T-helper 2 cell (primary cell): ENCODE measurements at regions not wholly inside any gene's neighbourhood (a gene's known extent, or its start where the extent isn't known, plus 50 kb on each side); places are given as distances from the start of the nearest gene placed in this dataset.
A peak's percentile ranks its signal among the peaks of the same experiment; 100 is the strongest.

ENCODE experiments used
- DNase-seq, 5 experiments: peaks; one replicate each; pipeline versions ENCODE4 v3.0.0 to v3.0.0-alpha.2; 2012 to 2022

DNA sequence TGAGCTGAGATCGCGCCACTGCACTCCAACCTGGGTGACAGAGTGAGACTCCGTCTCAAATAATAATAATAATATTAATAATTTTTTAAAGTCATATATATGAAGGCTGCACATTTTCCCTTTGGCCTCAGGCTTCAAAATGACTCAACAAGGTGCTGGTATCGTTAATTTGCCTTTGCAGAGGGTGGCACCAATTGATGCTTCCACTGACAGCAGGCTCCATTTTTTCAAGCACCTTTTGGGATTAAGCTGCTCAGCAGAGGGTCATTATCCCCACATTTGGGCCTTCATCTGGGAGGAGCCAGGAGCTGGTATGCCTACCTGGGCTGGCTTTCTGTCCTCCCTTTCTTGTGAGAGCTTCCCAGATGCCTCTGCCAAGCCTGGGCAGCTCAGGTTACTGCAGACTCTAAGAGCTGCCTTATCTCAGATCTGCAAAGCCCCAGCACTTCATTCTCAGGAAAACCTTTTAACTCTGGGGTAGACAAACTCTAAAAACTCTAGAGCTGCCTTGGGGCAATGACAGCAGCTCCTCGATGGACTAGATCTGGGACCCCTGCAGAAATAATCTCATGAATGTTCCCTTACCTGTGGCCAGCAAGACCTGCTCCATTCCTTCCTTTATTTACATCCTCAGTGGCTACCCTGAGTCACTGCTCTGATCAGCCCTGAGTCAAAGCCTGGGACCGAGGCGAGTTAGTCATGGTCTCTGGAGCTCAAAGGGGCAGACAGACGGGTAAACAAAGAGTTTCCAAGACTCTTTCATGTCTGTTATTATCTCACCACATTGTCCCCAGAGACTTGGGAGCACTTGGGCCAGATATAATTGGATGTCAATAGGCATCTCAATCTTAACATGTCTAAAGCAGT is 80.0 kb upstream of the EYA2 start:
- no peak for DNase-seq

DNA sequence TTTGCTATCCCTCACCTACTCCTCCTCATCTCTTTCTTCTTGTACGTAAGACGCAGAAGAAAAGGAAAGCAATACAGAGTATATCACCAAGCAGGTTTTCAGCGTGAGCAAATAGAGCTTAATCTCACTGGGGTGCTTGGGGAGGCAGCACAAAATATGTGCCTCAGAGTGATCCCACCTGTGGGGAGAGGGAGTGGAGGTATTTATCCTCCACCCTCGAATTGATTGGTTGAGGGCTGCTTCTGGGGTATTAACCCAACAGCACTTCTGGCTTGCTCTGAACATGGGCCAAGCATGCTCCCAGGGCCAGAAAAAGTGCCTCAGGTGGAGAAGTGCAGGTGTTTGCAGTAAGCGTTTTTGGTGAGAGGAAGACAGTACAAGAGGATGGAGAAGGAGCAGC is 78.5 kb upstream of the EYA2 start:
- DNase-seq = no peak

- DNase-seq = no peak
Observed at GRCh38 chr20:46816886-46817638, 77.6 kb upstream of the EYA2 start.

DNA sequence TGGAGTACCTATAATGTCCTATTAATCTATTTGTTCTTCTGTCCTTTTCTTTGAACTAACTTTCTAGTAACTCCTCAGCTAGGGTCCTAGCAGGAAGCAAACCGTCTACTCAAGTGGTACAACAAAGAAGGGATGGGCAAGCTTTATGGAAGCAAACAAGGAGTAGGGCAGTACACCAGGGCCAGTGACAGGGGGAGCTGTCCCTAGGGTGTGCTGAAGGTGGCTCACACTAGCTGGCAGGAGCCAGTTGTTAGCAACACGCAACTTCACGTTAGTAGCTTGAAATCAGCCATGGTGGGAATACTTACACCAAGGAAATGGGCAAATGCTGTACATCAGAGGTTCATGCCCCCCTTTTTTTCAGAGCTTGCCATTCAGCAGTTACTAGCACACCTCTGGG is 74.0 kb upstream of the EYA2 start:
- peak in 1 of 5 experiments; percentile 5 for DNase-seq

DNA sequence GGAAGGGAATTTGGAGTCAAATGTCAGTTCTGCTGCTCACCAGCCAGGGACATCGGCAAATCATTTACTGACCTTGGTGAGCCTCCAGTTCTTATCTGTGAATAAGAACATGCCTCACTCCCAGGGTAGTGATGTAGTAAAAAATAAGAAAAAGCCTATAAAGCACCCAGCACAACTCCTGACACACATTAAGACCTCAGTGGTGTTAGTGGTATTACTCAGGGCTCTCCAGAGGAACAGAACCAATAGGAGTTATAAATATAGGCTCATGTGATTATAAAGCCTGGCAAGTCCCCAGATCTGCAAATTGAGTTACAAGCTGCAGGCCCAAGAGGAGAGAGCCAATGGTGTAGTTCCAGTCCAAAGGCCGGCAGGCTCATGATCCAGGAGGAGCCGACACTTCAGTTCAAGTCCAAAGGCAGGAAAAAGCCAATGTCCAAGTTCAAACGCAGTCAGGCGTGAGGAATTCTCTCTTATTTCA is 71.3 kb upstream of the EYA2 start:
- DNase-seq = no peak

DNA sequence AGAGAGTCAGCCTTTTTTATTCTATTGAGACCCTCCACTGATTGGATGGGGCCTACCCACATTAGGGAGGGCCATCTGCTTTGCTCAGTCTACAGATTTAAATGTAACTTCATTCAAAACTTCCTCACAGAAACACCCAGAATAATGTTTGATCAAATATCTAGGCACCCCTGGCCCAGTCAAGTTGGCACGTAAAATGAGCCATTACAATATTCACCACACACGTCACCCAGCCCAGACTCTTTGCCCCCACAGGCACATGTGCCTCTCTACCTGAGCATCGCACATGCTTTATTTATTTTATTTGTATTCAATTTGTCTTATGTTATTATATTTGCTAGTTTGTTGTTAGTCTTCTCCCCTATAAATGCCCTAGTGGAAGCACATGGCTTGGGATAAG is 70.9 kb upstream of the EYA2 start:
- no peak for DNase-seq

GRCh38 chr20:46826343-46826984 is 68.2 kb upstream of the EYA2 start:
- no peak for DNase-seq

DNA sequence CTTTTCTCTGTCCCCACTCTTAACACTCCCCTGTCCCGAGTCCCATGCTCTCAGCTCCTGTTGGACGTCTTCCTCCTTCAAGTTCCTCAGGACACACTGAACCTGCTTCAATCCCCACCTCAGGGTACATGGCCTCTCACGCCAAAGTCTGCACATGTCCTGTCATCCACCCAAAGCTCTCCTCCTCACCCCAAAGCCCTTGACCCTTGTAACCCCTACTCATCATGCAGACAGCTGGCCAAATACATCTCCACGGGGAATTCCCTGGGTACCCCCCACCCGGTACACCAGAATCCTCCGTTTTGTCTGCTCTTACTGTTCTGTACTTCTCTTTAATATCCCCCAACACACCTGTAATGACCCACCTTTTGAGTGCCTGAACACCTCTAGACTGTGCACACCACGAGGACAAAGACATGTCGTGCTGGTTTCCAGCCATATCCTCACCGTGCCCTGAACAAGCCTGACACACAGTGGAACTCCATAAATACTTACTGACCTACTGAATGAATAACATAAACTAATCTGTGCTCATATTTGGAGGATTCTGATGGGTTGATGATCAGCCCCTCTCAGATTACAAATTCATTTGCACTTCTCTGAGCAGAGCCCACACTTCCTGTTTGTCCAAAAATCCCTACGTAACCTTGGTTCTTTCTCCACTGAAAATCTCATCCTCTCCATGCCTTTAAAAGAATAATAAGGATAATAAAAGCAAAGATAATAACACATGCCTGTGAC is 66.8 kb upstream of the EYA2 start:
- DNase-seq = no peak

DNA sequence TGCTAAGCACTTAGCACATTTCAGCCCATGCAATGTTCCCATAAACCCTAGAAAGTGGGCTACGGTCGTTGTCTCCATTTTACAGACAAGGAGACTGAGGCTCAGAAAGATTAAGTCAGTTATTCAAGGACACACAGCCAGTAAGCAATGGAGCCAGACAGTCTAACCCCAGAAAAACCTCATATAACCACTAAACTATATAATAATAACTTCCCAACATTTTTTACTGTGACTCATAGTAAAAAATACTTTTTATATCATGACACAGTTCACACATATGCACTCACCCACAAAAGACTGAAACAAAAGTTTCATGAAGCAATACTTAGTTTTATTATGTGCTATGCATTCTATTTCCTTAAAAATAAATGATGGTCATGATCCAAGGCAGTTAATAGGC is 66.2 kb upstream of the EYA2 start:
- DNase-seq = no peak

DNA sequence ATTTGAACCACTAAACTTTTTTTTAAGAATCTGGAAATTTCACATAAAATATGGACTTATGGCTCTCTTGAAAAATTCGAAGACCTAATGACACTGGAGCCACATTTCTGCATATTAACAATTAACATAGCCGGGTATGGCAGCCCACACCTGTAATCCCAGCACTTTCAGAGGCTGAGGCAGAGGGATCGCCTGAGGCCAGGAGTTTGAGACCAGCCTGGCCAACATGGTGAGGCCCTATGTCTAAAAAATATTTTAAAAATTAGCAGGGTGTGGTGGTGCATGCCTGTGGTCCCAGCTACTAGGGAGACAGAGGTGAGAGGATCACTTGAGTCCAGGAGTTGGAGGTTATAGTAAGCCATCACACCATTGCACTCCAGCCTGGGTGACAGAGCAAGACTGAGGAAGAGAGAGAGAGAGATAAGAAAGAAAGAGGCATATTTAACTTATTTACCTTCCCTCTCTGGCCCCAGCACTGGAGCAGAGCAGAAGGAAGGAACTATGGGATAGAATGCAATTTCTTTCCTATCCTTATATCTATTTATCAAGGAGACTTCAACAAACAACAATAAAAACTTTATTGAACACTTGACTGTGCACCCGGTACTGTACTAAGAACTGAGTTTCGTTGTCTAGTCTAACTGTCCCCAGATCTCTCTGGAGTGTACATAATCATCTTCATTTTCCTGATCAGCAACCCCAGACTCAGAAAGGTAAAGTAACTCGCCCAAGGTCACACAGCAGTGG is 63.6 kb upstream of the EYA2 start:
- no peak for DNase-seq

DNA sequence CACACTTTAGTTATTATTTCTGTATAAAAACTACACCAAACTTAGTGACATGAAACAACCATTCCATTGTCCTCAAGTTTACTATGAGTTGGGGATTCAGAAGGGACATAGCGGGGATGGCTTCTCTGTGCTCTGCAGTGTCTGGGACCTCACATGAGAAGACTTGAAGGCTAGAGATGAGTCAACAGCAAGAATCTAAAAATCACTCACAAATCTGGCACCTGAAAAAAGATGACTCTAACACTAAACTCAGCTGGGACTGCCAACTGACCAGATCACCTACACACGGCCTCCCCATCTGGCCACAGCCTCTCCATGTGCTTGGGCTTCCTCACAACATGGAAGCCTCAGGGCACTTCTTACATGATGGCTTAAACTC is 63.0 kb upstream of the EYA2 start:
- DNase-seq = no peak

- no peak for DNase-seq
Observed at GRCh38 chr20:46832555-46832954, 62.1 kb upstream of the EYA2 start.

GRCh38 chr20:46833360-46833759 is 61.3 kb upstream of the EYA2 start:
- DNase-seq = no peak

DNA sequence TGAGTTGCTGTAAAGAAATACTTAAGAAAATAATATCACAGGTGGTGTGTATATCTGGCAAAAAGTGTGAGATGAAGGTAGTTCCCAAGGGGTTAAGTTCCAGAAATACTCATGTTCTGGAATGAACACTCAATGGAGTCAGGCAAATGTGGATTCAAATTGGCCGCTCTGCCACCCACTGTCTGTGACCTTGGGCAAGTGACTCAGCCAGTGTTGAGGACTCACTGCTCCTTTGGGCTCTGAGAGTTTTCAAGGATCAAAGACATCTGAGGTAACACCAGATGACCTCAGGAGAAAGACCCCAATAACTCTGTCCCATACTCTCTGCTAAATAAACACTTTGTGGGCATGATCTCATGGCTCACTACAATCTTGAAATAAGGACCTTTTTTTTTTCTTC is 59.2 kb upstream of the EYA2 start:
- DNase-seq = no peak

- DNase-seq = no peak
Observed at GRCh38 chr20:46837083-46837482, 57.6 kb upstream of the EYA2 start.

- no peak for DNase-seq
Observed at GRCh38 chr20:46838011-46838410, 56.6 kb upstream of the EYA2 start.

GRCh38 chr20:46840054-46840729 is 54.5 kb upstream of the EYA2 start:
- DNase-seq = no peak
